OCI-LY1 (cell line): ENCODE measurements at regions not wholly inside any gene's neighbourhood (a gene's known extent, or its start where the extent isn't known, plus 50 kb on each side); places are given as distances from the start of the nearest gene placed in this dataset.

Source experiments
- CTCF ChIP-seq: fragments of 200-600 bp; sonication (generic), shearing (Covaris generic); IDR thresholded peaks from 2 replicates; pipeline ENCODE4 v1.5.1; 2017; ENCODE audit warnings: mild to moderate bottlenecking, antibody characterized with exemption, low read length, moderate library complexity, mixed read lengths
- EZH2 ChIP-seq: fragments of 200-600 bp; sonication (generic), shearing (Covaris generic); IDR thresholded peaks from 2 replicates; pipeline ENCODE4 v1.8.0; 2017; ENCODE audit warnings: borderline replicate concordance, mixed run types, mild to moderate bottlenecking, antibody characterized with exemption, low read length, moderate library complexity, mixed read lengths

DNA sequence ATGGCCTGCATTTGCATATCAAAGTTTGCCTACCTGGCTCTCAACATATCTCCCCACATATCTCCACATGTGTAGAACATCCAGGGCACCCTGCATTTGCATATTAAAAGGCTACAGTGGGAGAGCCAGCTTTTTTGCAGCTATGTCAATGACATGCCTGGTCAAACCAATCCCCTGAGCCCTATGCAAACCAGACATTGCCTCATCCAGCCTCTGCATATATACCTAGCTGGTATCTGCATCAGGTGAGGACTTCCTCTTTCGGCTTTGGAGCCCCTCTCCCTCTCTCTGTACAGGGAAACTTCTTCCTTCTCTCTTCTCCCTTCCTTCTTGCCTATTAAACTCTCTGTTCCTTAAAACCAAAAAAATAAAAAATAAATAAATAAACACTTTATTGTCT lies 142.7 kb upstream of the STEAP4 start:
- TF ChIP-seq CTCF (no peak), EZH2 (no peak)
